ENCODE measurements at regions not wholly inside any gene's neighbourhood (a gene's known extent, or its start where the extent isn't known, plus 50 kb on each side); places are given as distances from the start of the nearest gene placed in this dataset.

- Histone ChIP-seq H3K27ac (ENCODE audit: low read length) (no peak overlapping the region), H3K79me2 (ENCODE audit: low read length) (no peaks in the 10 kb centered on the region), H3K4me3 (ENCODE audit: low read length) (no peak overlapping the region), H2AFZ (ENCODE audit: low read length) (no peak overlapping the region), H3K4me1 (ENCODE audit: low read length) (no peaks in the 10 kb centered on the region), H3F3A (ENCODE audit: insufficient read depth, low read length) (no peaks in the 10 kb centered on the region), H3K9me2 (replicated peaks; ENCODE audit: insufficient read depth, low read length) (no peaks in the 10 kb centered on the region), H3K9me3 (replicated peaks; ENCODE audit: insufficient read depth, low read length) (no peaks in the 10 kb centered on the region), H3K4me2 (ENCODE audit: low read depth, low read length) (no peak overlapping the region), H3K27me3 (replicated peaks; ENCODE audit: insufficient read depth, low read length) (no peaks in the 10 kb centered on the region), H3K9ac (ENCODE audit: low read length) (no peak overlapping the region), H3K36me3 (replicated peaks; ENCODE audit: insufficient read depth, low read length) (no peaks in the 10 kb centered on the region), H4K20me1 (ENCODE audit: insufficient read depth, low read length) (no peaks in the 10 kb centered on the region)
- TF ChIP-seq CTCF (IDR thresholded peaks at IDR 0.05; ENCODE audit: low read length) (no peak), EZH2phosphoT487 (IDR thresholded peaks at IDR 0.05; ENCODE audit: low read length) (no peak), EZH2 (optimal IDR thresholded peaks at IDR 0.05; ENCODE audit: low read depth, low read length) (no peak)
- DNase-seq: no peak
These were observed 310.8 kb upstream of the ADAMTSL1 start for GRCh38 chr9:18163146-18163545.

GRCh38 chr9:18167733-18168132, 306.2 kb upstream of the ADAMTSL1 start:
- Histone ChIP-seq H3K4me2 (ENCODE audit: low read depth, low read length) (no peak overlapping the region), H4K20me1 (ENCODE audit: insufficient read depth, low read length) (no peaks in the 10 kb centered on the region), H3K9me2 (replicated peaks; ENCODE audit: insufficient read depth, low read length) (no peaks in the 10 kb centered on the region), H3K79me2 (ENCODE audit: low read length) (no peaks in the 10 kb centered on the region), H2AFZ (ENCODE audit: low read length) (no peak overlapping the region), H3K4me1 (ENCODE audit: low read length) (no peaks in the 10 kb centered on the region), H3K4me3 (ENCODE audit: low read length) (no peak overlapping the region), H3K27ac (ENCODE audit: low read length) (no peak overlapping the region), H3K27me3 (replicated peaks; ENCODE audit: insufficient read depth, low read length) (no peaks in the 10 kb centered on the region), H3K9ac (ENCODE audit: low read length) (no peak overlapping the region), H3K36me3 (replicated peaks; ENCODE audit: insufficient read depth, low read length) (no peaks in the 10 kb centered on the region), H3F3A (ENCODE audit: insufficient read depth, low read length) (no peaks in the 10 kb centered on the region), H3K9me3 (replicated peaks; ENCODE audit: insufficient read depth, low read length) (no peaks in the 10 kb centered on the region)
- DNase-seq: no peak
- TF ChIP-seq EZH2 (optimal IDR thresholded peaks at IDR 0.05; ENCODE audit: low read depth, low read length) (no peak), CTCF (IDR thresholded peaks at IDR 0.05; ENCODE audit: low read length) (no peak), EZH2phosphoT487 (IDR thresholded peaks at IDR 0.05; ENCODE audit: low read length) (no peak)

GRCh38 chr9:18173923-18174322, 300.0 kb upstream of the ADAMTSL1 start:
- H3K36me3 ChIP-seq (replicated peaks; ENCODE audit: insufficient read depth, low read length): no peaks in the 10 kb centered on the region
- no peaks in the 10 kb centered on the region for H3K27me3 ChIP-seq (replicated peaks; ENCODE audit: insufficient read depth, low read length)
- H3K27ac ChIP-seq (ENCODE audit: low read length): no peak overlapping the region
- TF ChIP-seq EZH2phosphoT487 (IDR thresholded peaks at IDR 0.05; ENCODE audit: low read length) (no peak), EZH2 (optimal IDR thresholded peaks at IDR 0.05; ENCODE audit: low read depth, low read length) (no peak), CTCF (IDR thresholded peaks at IDR 0.05; ENCODE audit: low read length) (no peak)
- H3K79me2 ChIP-seq (ENCODE audit: low read length): no peaks in the 10 kb centered on the region
- no peak overlapping the region for H3K9ac ChIP-seq (ENCODE audit: low read length)
- no peaks in the 10 kb centered on the region for H3F3A ChIP-seq (ENCODE audit: insufficient read depth, low read length)
- H4K20me1 ChIP-seq (ENCODE audit: insufficient read depth, low read length): no peaks in the 10 kb centered on the region
- H3K4me1 ChIP-seq (ENCODE audit: low read length): no peaks in the 10 kb centered on the region
- no peaks in the 10 kb centered on the region for H3K9me3 ChIP-seq (replicated peaks; ENCODE audit: insufficient read depth, low read length)
- no peak overlapping the region for H3K4me2 ChIP-seq (ENCODE audit: low read depth, low read length)
- H3K4me3 ChIP-seq (ENCODE audit: low read length): no peak overlapping the region
- no peak for DNase-seq
- no peaks in the 10 kb centered on the region for H3K9me2 ChIP-seq (replicated peaks; ENCODE audit: insufficient read depth, low read length)
- no peak overlapping the region for H2AFZ ChIP-seq (ENCODE audit: low read length)

All from MM.1S (cell line).